Activated CD4-positive, alpha-beta T cell treated with anti-CD3 and anti-CD28 coated beads, Interleukin-10, Interleukin-2, amounts not matched to agents 100 ng/mL and 50 ng/mL, durations not matched to agents 16 hours and 8 hours (primary cell): ENCODE measurements at regions not wholly inside any gene's neighbourhood (a gene's known extent, or its start where the extent isn't known, plus 50 kb on each side); places are given as distances from the start of the nearest gene placed in this dataset.

Source experiments
- DNase-seq: peaks from one replicate; pipeline ENCODE4 v3.0.0-alpha.2; 2020

- peak; percentile 50 for DNase-seq
Measured at GRCh38 chr12:124391340-124392261, 96.7 kb downstream of the RFLNA start.

GRCh38 chr12:124390442-124391097 lies 95.7 kb downstream of the RFLNA start:
- peak; percentile 32 for DNase-seq

- DNase-seq = no peak
Measured at GRCh38 chr12:124389725-124390441, 95.0 kb downstream of the RFLNA start.

- DNase-seq = peak; percentile 65
Measured at GRCh38 chr12:124389138-124389724, 94.3 kb downstream of the RFLNA start.

- DNase-seq = peak; percentile 43
Measured at GRCh38 chr12:124388679-124389137, 93.8 kb downstream of the RFLNA start.

GRCh38 chr12:124388038-124388671 lies 93.3 kb downstream of the RFLNA start:
- DNase-seq = no peak

GRCh38 chr12:124387528-124387911 lies 92.6 kb downstream of the RFLNA start:
- no peak for DNase-seq

- DNase-seq = no peak
Measured at GRCh38 chr12:124386661-124387527, 92.0 kb downstream of the RFLNA start.

GRCh38 chr12:124386059-124386458 lies 91.2 kb downstream of the RFLNA start:
- DNase-seq = no peak

GRCh38 chr12:124385219-124385969 lies 90.5 kb downstream of the RFLNA start:
- DNase-seq = no peak

- DNase-seq = no peak
Measured at GRCh38 chr12:124384299-124384894, 89.5 kb downstream of the RFLNA start.

GRCh38 chr12:124383028-124383427 lies 88.1 kb downstream of the RFLNA start:
- no peak for DNase-seq

GRCh38 chr12:124381456-124382296 lies 86.8 kb downstream of the RFLNA start:
- DNase-seq = no peak

- no peak for DNase-seq
Measured at GRCh38 chr12:124380796-124381455, 86.0 kb downstream of the RFLNA start.

GRCh38 chr12:124379938-124380754 lies 85.3 kb downstream of the RFLNA start:
- no peak for DNase-seq

- DNase-seq = no peak
Measured at GRCh38 chr12:124379379-124379937, 84.6 kb downstream of the RFLNA start.

GRCh38 chr12:124378926-124379325 lies 84.0 kb downstream of the RFLNA start:
- DNase-seq = no peak
